Hematopoietic multipotent progenitor cell treated with erythropoietin and hydrocortisone succinate and interleukin-3 and kit ligand, for 4 days (in vitro differentiated cells): ENCODE measurements at regions not wholly inside any gene's neighbourhood (a gene's known extent, or its start where the extent isn't known, plus 50 kb on each side); places are given as distances from the start of the nearest gene placed in this dataset.
"Not testable (repeated sequence)": the region's sequence is repeated elsewhere in the genome, so short reads cannot be mapped to it uniquely, and the experiment has no call there.

Experiments used
- DNase-seq: peaks from one replicate; pipeline ENCODE4 v3.0.0-alpha.2; 2015

DNA sequence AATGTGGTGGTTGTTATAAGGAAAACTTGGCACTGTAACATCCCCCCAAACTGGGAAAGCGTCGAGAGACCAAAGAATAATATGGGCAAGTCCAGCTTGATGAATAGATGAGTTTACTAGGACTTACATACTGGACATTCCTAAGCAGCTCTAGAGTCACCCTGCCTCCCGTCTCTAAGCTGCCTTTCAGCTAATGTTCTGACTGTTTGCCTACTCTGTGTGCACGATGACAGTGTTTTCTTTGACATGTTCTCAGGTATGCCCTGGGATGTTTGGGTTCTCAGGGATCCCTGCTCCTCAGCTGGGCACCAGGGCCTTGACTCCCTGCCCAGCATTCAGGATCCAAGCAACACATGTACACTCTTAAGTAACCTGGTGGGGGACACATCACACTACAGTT, 87.5 kb downstream of the MRPL57 start:
- not testable (repeated sequence) for DNase-seq

DNA sequence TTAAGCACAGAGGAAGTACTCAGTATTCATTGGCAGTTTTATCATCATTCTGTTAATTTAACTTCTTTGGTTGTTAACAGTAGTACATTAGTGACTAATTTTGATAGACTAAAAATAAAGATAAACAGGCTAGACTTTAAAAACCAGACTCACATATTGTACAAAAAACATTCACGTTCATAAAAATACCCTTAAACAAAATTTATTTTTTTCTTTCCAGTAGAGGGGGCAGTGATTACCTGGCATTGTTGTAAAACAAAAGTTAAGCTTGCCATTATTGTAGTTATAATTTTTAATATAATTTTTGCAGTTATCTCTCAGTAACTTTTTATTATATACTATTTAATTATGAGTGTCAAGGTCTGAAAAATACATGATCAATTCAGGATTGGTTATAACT, 92.0 kb downstream of the MRPL57 start:
- not testable (repeated sequence) for DNase-seq

DNA sequence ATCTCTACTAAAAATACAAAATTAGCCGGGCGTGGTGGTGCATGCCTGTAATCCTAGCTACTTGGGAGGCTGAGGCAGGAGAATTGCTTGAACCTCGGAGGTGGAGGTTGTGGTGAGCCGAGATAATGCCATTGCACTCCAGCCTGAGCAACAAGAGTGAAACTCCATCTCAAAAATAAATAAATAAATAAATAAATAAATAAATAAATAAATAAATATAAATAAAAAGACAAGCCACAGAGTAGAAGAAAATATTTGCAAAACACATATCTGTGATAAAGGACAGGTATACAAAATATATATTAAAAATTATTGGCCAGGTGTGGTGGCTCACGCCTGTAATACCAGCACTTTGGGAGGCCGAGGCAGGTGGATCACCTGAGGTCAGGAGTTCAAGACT, 96.0 kb downstream of the MRPL57 start:
- not testable (repeated sequence) for DNase-seq

DNA sequence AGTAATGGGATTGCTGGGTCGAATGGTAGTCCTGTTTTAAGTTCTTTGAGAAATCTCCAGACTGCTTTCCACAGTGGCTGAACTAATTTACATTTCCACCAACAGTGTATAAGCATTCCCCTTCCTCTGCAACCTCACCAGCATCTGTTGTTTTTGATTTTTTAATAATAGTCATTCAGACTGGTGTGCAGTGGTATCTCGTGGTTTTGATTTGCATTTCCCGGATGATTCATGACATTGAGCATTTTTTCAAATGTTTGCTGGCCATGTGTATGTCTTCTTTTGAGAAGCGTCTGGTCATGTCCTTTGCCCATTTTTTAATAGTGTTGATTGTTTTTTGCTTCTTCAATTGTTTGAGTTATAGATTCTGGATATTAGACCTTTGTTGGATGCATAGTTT, 98.0 kb downstream of the MRPL57 start:
- DNase-seq = not testable (repeated sequence)

DNA sequence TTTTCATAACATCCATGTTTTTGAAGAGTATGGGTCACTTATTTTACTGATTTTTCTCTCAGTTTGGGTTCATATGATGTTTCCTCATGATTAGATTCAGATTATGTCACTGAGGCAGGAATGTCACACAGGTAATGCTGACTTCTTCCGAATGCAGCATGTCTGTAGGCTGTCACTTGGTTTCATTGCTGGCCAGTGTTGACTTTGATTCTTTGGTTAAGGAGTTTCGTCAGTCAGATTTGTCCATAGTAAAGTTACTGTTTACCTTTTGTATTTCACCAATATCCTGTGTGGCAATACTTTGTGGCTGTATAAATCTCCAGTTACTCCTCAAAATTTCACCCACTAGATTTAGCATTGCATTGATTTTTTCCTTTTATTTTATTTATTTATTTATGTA, 105.6 kb downstream of the MRPL57 start:
- DNase-seq = no peak

DNA sequence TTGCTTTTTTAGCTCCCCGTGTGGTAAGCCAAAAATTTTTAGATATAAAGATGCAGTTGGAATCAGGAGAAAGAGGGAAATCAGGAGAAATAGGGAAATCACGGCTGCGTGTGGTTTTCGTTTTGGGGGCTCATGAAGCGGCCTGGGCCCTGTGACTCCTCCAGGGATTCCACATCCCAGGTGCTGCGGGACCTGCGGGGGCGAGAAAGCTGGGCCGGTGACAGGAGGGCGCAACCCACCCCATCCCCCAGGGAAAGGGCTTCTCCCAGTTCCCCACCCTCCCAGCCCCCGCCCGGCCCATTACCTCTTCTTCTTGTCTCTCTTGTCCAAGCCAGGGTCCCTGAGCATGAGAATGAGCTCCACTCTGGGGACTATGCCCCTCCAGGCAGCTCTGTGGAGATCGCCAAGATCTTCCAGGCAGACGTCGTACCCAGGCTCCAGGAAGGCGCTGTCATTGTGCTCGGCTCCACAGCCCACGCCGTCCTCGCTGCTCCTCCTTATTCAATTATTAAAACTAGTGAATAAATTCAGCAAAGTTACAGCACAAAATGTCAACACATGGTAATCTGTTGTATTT, 111.0 kb downstream of the MRPL57 start:
- no peak for DNase-seq

GRCh38 chr13:21289475-21289874, 113.0 kb downstream of the MRPL57 start:
- DNase-seq = no peak

- DNase-seq = not testable (repeated sequence)
These were observed 114.1 kb downstream of the MRPL57 start for GRCh38 chr13:21290442-21291002.

- DNase-seq = no peak
These were observed 115.4 kb downstream of the MRPL57 start for GRCh38 chr13:21291840-21292239.

DNA sequence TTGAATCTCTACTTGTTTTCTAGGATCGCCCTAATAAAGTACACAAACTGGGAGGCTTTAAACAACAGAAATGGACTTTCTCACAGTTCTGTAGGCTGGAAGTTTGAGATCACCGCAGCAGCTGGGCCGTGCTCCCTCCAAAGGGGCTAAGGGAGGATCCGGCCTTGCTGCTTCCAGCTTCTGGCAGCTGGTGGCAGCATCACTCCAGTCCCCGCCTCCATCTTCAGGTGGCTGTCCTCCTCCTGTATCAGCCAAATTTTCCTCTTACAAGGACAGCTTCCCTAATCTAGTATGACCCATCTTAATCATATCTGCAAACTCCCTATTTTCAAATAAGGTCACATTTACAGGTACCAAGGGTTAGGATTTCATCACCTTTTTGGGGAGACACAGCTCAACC, 120.5 kb downstream of the MRPL57 start:
- DNase-seq = peak; percentile 80

DNA sequence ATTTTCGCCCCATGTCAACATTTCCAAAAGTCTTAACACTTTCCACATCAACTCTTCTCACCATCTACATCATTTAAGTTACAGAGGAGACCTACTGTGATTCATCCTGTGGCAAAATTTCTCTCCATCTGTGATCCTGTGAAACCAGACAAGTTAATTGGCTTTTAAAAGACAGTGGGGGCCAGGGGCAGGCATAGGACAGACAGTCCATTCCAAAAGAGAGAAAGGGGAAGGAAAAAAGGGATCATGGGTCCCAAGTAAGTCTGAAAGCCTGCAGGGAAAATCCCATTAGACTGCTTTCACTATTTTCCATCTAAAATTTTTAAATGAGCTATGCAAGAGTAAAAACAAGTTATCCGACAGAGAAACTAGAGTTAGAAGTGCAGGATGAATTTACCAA, 121.0 kb downstream of the MRPL57 start:
- peak; percentile 38 for DNase-seq

GRCh38 chr13:21297914-21298831, 121.7 kb downstream of the MRPL57 start:
- DNase-seq = peak; percentile 96

GRCh38 chr13:21304256-21304655, 127.8 kb downstream of the MRPL57 start:
- DNase-seq = no peak

GRCh38 chr13:21306300-21307073, 130.0 kb downstream of the MRPL57 start:
- not testable (repeated sequence) for DNase-seq

DNA sequence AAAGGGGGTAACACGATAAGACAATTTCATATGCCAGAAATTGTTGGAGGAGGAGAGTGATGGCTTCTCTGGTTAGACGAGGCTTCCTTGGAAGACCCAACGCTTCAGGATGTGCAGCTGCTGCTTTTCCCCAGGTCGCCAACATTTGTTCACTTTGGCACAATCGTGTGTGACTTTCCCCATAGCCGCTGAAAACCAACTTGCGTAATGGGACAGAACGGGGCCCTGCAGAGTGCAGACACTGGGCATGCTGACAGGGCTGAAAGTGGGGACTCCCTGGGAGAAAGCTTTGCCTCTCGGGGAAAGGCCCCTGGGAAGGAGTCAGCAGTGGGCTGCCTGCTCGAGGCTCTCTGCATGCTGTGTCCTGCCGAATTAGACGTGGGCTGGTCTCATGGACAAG, 130.7 kb downstream of the MRPL57 start:
- not testable (repeated sequence) for DNase-seq

DNA sequence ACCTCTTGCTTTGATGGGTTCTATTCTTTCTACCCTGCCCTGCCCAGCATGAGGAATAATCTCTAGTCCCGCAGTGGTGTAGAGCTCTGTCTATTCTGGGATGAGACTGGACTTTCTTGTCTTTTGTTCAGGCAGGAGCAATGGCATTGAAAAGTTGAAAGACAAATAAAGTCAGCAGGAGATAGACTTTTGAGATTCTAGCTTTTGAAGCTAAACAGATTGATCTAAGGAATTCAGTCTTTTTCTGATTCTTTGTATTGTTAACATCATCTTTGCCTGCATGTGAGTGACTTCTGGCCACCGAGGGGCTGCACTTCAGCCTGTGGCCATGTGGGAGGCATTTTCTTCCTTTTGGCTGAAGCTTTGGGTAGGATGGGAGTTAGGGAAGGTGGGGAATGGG, 132.4 kb downstream of the MRPL57 start:
- DNase-seq = no peak

DNA sequence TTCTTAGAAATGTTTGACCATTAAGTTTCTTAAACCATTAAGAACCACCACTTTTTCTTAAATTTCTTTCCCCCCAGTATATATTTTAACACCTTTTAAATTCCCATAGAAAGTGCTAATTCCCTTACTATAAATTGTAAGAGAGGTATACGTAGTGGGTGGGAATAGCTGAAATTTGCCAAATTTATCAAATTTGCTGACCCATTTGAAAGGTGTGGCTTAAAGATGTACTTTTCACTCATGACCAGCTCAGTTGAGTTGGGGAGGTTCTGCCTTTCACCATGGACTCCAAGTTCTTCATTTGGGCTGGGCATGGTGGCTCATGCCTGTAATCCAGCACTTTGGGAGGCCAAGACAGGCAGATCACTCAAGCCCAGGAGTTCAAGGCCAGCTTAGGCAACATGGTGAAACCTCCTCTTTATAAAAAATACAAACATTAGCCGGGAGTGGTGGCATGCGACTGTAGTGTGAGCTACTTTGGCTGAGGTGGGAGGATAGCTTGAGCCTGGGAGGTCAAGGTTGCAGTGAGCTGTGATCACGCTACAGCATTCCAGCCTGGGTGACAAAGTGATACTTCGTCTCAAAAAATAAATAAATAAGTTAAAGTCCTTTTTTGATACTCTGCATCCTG, 133.2 kb downstream of the MRPL57 start:
- DNase-seq = peak; percentile 17

DNA sequence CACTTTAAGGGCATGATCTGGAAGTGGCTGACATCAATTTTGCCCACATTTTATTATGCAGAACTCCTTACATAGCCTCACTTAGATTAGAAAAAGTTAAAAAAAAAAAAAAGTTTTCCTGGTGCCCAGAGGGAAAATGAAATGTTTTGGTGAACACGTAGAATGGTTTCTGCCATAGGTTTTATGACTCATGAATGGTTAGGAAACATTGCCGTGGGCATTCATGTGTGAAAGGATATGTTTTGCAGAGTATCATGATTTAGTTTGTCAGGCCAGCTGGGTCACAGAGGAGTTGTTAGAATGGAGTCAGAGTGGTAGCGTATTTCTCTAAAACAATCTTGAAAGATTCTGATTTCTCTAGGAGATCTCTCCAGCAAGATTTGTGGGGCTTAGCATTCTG, 133.8 kb downstream of the MRPL57 start:
- no peak for DNase-seq

- DNase-seq = not testable (repeated sequence)
These were observed 138.5 kb downstream of the MRPL57 start for GRCh38 chr13:21314976-21315375.

- DNase-seq = no peak
These were observed 139.9 kb downstream of the MRPL57 start for GRCh38 chr13:21316376-21316775.

GRCh38 chr13:21318891-21319532, 140.1 kb downstream of the ZDHHC20 start:
- DNase-seq = no peak
